IMR-90 (cell line): ENCODE measurements at regions not wholly inside any gene's neighbourhood (a gene's known extent, or its start where the extent isn't known, plus 50 kb on each side); places are given as distances from the start of the nearest gene placed in this dataset.

Experiments used
- ATAC-seq: fragments of 200-7000 bp; cut with Tn5 transposase; 2 replicates; pipeline ENCODE4 v1.9.1; 2020; ENCODE audit warnings: low read depth, mild to moderate bottlenecking, moderate library complexity
- BruUV-seq: library from RNA; stranded (reverse); fragments of 400-500 nt; replicated peaks from 2 replicates; lab custom pipeline; 2021; lab: Mats Ljungman, UMichigan
- CTCF ChIA-PET: fragments of 300-600 bp; formaldehyde crosslinking; extraction: SDS; loops from one replicate; lab custom pipeline; 2021; ENCODE audit warnings: antibody characterized with exemption; lab: Yijun Ruan, JAX
- POLR2A ChIA-PET: fragments of 300-600 bp; sonication (Branson Sonifier 250); formaldehyde crosslinking; loops from one replicate; lab custom pipeline; 2022; ENCODE audit warnings: antibody characterized with exemption; ENCODE audit not compliant: unreplicated experiment; lab: Charles Lee
- DNase-seq: peaks from one replicate; pipeline ENCODE4 v3.0.0; 2013
- H2AFZ ChIP-seq: replicated peaks from 2 replicates; pipeline ENCODE3; 2013; ENCODE audit warnings: low read length, mild to moderate bottlenecking; ENCODE audit not compliant: poor library complexity
- H2AK5ac ChIP-seq: 2 replicates; pipeline ENCODE4 v1.6.1; 2013; ENCODE audit warnings: low read depth, low read length, inconsistent platforms
- H2AK9ac ChIP-seq: replicated peaks from 2 replicates; pipeline ENCODE3; 2013; ENCODE audit warnings: mild to moderate bottlenecking, low read depth, low read length, moderate library complexity; ENCODE audit not compliant: poor library complexity
- H2BK120ac ChIP-seq: 2 replicates; pipeline ENCODE4 v1.6.1; 2013; ENCODE audit warnings: low read depth, low read length, inconsistent platforms
- H2BK15ac ChIP-seq: 3 replicates; pipeline ENCODE4 v1.6.1; 2013; ENCODE audit warnings: low read depth, low read length, inconsistent platforms
- H2BK20ac ChIP-seq: 2 replicates; pipeline ENCODE4 v1.6.1; 2013; ENCODE audit warnings: low read depth, mild to moderate bottlenecking, inconsistent platforms, low read length, moderate library complexity
- H2BK5ac ChIP-seq: 2 replicates; pipeline ENCODE4 v1.6.1; 2013; ENCODE audit warnings: mild to moderate bottlenecking, low read depth, low read length, inconsistent platforms; ENCODE audit not compliant: poor library complexity, severe bottlenecking
- H3K14ac ChIP-seq: replicated peaks from 2 replicates; pipeline ENCODE4 v1.6.1; 2013; ENCODE audit warnings: low read depth, low read length, inconsistent platforms
- H3K18ac ChIP-seq: 2 replicates; pipeline ENCODE4 v1.6.1; 2013; ENCODE audit warnings: low read depth, low read length, control low read depth
- H3K23ac ChIP-seq: 2 replicates; pipeline ENCODE4 v1.6.1; 2013; ENCODE audit warnings: low read depth, low read length, inconsistent platforms
- H3K27ac ChIP-seq: 2 replicates; pipeline ENCODE4 v1.5.1; 2013; ENCODE audit warnings: mild to moderate bottlenecking, control low read depth, low read length; ENCODE audit not compliant: insufficient read depth
- H3K27me3 ChIP-seq: 2 replicates; pipeline ENCODE4 v1.6.1; 2013; ENCODE audit warnings: low read length; ENCODE audit not compliant: control insufficient read depth, insufficient read depth
- H3K36me3 ChIP-seq: 2 replicates; pipeline ENCODE4 v1.6.1; 2013; ENCODE audit warnings: low read length, mixed read lengths; ENCODE audit not compliant: control insufficient read depth, insufficient read depth
- H3K4ac ChIP-seq: 2 replicates; pipeline ENCODE4 v1.6.1; 2013; ENCODE audit warnings: low read depth, low read length, inconsistent platforms
- H3K4me1 ChIP-seq: 2 replicates; pipeline ENCODE4 v1.6.1; 2013; ENCODE audit warnings: low read length, mixed read lengths; ENCODE audit not compliant: control insufficient read depth, insufficient read depth
- H3K4me2 ChIP-seq: 2 replicates; pipeline ENCODE4 v1.6.1; 2013; ENCODE audit warnings: low read depth, mild to moderate bottlenecking, control low read depth, low read length, moderate library complexity
- H3K4me3 ChIP-seq: 2 replicates; pipeline ENCODE4 v1.5.1; 2013; ENCODE audit warnings: low read depth, mild to moderate bottlenecking, control low read depth, low read length, moderate library complexity; ENCODE audit not compliant: insufficient read depth
- H3K56ac ChIP-seq: 2 replicates; pipeline ENCODE4 v1.6.1; 2013; ENCODE audit warnings: low read length, inconsistent platforms; ENCODE audit not compliant: insufficient read depth; ENCODE audit errors: extremely low read depth
- H3K79me1 ChIP-seq, 2 experiments: 2 replicates each; pipeline ENCODE4 v1.6.1; 2013; ENCODE audit warnings: low read length in 2 of 2, inconsistent platforms in 1 of 2, low read depth in 1 of 2
- H3K9ac ChIP-seq: 2 replicates; pipeline ENCODE4 v1.6.1; 2013; ENCODE audit warnings: low read depth, low read length, control low read depth
- H3K9me1 ChIP-seq: 2 replicates; pipeline ENCODE4 v1.6.1; 2013; ENCODE audit warnings: low read length, inconsistent platforms; ENCODE audit not compliant: insufficient read depth
- H3K9me3 ChIP-seq: 2 replicates; pipeline ENCODE4 v1.6.1; 2013; ENCODE audit warnings: low read length; ENCODE audit not compliant: control insufficient read depth, insufficient read depth
- H4K20me1 ChIP-seq: 2 replicates; pipeline ENCODE4 v1.6.1; 2013; ENCODE audit warnings: low read length, inconsistent platforms; ENCODE audit not compliant: insufficient read depth
- H4K5ac ChIP-seq: 2 replicates; pipeline ENCODE4 v1.6.1; 2013; ENCODE audit warnings: mild to moderate bottlenecking, low read depth, low read length, control low read depth
- H4K8ac ChIP-seq, 2 experiments: 2 replicates each; pipeline ENCODE4 v1.6.1; 2013; ENCODE audit warnings: low read depth in 2 of 2, low read length in 2 of 2, control low read depth in 1 of 2, inconsistent platforms in 1 of 2
- H4K91ac ChIP-seq: 2 replicates; pipeline ENCODE4 v1.6.1; 2013; ENCODE audit warnings: low read depth, low read length, inconsistent platforms; ENCODE audit not compliant: insufficient read depth
- CEBPB ChIP-seq: IDR thresholded peaks from 2 replicates; pipeline ENCODE4 v1.6.1; 2012; ENCODE audit warnings: low read depth, low read length, improper control_type of control experiment
- FOS ChIP-seq: fragments of 150-350 bp; IDR thresholded peaks from 2 replicates; pipeline ENCODE4 v1.6.1; 2016; ENCODE audit warnings: low read depth, low read length
- MAZ ChIP-seq: IDR thresholded peaks from 2 replicates; pipeline ENCODE4 v1.6.1; 2012; ENCODE audit warnings: low read depth, mild to moderate bottlenecking, low read length, improper control_type of control experiment, moderate library complexity, borderline replicate concordance
- MXI1 ChIP-seq: IDR thresholded peaks from 2 replicates; pipeline ENCODE4 v1.6.1; 2012; ENCODE audit warnings: low read depth, mild to moderate bottlenecking, low read length, moderate library complexity, borderline replicate concordance
- NFE2L2 ChIP-seq: fragments of 150-350 bp; IDR thresholded peaks from 2 replicates; pipeline ENCODE4 v1.6.1; 2016; ENCODE audit warnings: low read depth, mild to moderate bottlenecking, low read length
- POLR2A ChIP-seq: IDR thresholded peaks from 2 replicates; pipeline ENCODE4 v1.6.1; 2012; ENCODE audit warnings: mild to moderate bottlenecking, low read depth, low read length
- RAD21 ChIP-seq: IDR thresholded peaks from 2 replicates; pipeline ENCODE4 v1.6.1; 2012; ENCODE audit warnings: low read length, improper control_type of control experiment
- RCOR1 ChIP-seq: IDR thresholded peaks from 2 replicates; pipeline ENCODE4 v1.6.1; 2012; ENCODE audit warnings: mild to moderate bottlenecking, low read length, improper control_type of control experiment; ENCODE audit not compliant: insufficient replicate concordance
- RFX5 ChIP-seq: IDR thresholded peaks from 2 replicates; pipeline ENCODE4 v1.8.0; 2012; ENCODE audit warnings: low read depth, mild to moderate bottlenecking, low read length, moderate library complexity
- WGBS, 2 experiments: methylation state at CpG; one replicate each; pipeline versions ENCODE4 v1.1.5 to v1.1.7; 2013; ENCODE audit warnings: missing lambda C conversion rate in 2 of 2; ENCODE audit not compliant: insufficient read length in 1 of 2; ENCODE audit errors: extremely low coverage in 2 of 2; 5-methylcytosine and 5-hydroxymethylcytosine counted together
- dilution Hi-C: fragments of 300-500 bp; cut with HindIII; formaldehyde crosslinking; loops from one replicate; pipeline ENCODE4 v1.14.3; 2018; ENCODE audit warnings: low sequenced_read_pairs; ENCODE audit not compliant: unreplicated experiment
- in situ Hi-C: fragments of 300-500 bp; cut with MboI; formaldehyde crosslinking; loops from 3 replicates; pipeline ENCODE4 v1.14.3; 2019; ENCODE audit warnings: low sequenced_read_pairs, inconsistent platforms, mixed read lengths
- intact Hi-C: fragments of 100-400 bp; cut with micrococcal nuclease; formaldehyde crosslinking; loops from 2 replicates; pipeline ENCODE4 v1.10.0; 2022
- TF ChIP-seq, protein P1 (sequence below): conservative IDR thresholded peaks from 2 replicates; pipeline ENCODE4 v1.5.1; 2012; ENCODE audit warnings: mild to moderate bottlenecking, low read depth, low read length, improper control_type of control experiment
- TF ChIP-seq, protein P2 (sequence below): fragments of 150-350 bp; IDR thresholded peaks from 2 replicates; pipeline ENCODE4 v1.6.1; 2016; ENCODE audit warnings: low read depth, mild to moderate bottlenecking, low read length, moderate library complexity, borderline replicate concordance
- TF ChIP-seq, protein P3 (sequence below): fragments of 150-350 bp; IDR thresholded peaks from 2 replicates; pipeline ENCODE4 v1.6.1; 2017; ENCODE audit warnings: mild to moderate bottlenecking, antibody characterized with exemption, low read length, low read depth

DNA sequence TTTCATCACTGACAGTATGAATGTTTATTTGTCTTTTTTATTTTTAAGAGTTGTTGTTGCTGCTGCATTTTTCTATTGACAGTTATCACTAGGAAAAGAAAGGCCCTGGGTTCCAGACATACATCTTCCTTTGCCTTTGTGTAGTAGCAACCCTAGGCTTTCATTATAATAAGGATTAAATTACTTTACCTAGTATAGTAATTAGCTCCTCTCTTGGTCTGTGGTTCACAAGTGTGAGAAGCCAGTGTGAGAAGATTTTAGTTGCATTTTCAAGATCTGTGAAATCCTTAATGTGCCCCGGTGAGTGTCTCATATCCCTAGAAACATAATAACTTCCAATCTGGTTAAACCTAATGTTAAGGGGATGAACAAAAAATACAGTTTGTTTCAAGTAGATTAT is 799.3 kb upstream of the MAP3K7 start:
- no peak overlapping the region for H2BK5ac ChIP-seq
- in situ Hi-C loops, result no loop called here
- H3K14ac ChIP-seq, result no peak overlapping the region
- dilution Hi-C loops, result no loop called here
- H2AK5ac ChIP-seq, result no peak overlapping the region
- H3K9me3 ChIP-seq, result no peaks in the 10 kb centered on the region
- no peak overlapping the region for H4K8ac ChIP-seq
- ATAC-seq (no peak), DNase-seq (no peak)
- no peak overlapping the region for H3K27ac ChIP-seq
- no TSS peak for BruUV-seq
- POLR2A ChIA-PET, result no interaction called here
- H3K23ac ChIP-seq, result no peak overlapping the region
- H4K20me1 ChIP-seq, result no peaks in the 10 kb centered on the region
- no peak overlapping the region for H3K9ac ChIP-seq
- H3K18ac ChIP-seq, result no peak overlapping the region
- no peak for TF ChIP-seq POLR2A
- TF ChIP-seq MXI1, result no peak
- TF ChIP-seq, protein P1, sequence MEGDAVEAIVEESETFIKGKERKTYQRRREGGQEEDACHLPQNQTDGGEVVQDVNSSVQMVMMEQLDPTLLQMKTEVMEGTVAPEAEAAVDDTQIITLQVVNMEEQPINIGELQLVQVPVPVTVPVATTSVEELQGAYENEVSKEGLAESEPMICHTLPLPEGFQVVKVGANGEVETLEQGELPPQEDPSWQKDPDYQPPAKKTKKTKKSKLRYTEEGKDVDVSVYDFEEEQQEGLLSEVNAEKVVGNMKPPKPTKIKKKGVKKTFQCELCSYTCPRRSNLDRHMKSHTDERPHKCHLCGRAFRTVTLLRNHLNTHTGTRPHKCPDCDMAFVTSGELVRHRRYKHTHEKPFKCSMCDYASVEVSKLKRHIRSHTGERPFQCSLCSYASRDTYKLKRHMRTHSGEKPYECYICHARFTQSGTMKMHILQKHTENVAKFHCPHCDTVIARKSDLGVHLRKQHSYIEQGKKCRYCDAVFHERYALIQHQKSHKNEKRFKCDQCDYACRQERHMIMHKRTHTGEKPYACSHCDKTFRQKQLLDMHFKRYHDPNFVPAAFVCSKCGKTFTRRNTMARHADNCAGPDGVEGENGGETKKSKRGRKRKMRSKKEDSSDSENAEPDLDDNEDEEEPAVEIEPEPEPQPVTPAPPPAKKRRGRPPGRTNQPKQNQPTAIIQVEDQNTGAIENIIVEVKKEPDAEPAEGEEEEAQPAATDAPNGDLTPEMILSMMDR, result no peak
- no peak for TF ChIP-seq RCOR1
- TF ChIP-seq, protein P2, sequence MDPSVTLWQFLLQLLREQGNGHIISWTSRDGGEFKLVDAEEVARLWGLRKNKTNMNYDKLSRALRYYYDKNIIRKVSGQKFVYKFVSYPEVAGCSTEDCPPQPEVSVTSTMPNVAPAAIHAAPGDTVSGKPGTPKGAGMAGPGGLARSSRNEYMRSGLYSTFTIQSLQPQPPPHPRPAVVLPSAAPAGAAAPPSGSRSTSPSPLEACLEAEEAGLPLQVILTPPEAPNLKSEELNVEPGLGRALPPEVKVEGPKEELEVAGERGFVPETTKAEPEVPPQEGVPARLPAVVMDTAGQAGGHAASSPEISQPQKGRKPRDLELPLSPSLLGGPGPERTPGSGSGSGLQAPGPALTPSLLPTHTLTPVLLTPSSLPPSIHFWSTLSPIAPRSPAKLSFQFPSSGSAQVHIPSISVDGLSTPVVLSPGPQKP, result no peak
- no peak for TF ChIP-seq RAD21
- no peak for TF ChIP-seq MAZ
- TF ChIP-seq, protein P3, sequence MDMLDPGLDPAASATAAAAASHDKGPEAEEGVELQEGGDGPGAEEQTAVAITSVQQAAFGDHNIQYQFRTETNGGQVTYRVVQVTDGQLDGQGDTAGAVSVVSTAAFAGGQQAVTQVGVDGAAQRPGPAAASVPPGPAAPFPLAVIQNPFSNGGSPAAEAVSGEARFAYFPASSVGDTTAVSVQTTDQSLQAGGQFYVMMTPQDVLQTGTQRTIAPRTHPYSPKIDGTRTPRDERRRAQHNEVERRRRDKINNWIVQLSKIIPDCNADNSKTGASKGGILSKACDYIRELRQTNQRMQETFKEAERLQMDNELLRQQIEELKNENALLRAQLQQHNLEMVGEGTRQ, result no peak
- no peak for TF ChIP-seq FOS
- TF ChIP-seq CEBPB, result no peak
- TF ChIP-seq RFX5, result no peak
- TF ChIP-seq NFE2L2, result no peak
- CTCF ChIA-PET, result no interaction called here
- H2AFZ ChIP-seq, result no peak overlapping the region
- no peaks in the 10 kb centered on the region for H3K9me1 ChIP-seq
- no peak overlapping the region for H3K4me3 ChIP-seq
- no peaks in the 10 kb centered on the region for H3K36me3 ChIP-seq
- H2BK120ac ChIP-seq, result no peak overlapping the region
- H4K5ac ChIP-seq, result no peak overlapping the region
- H4K91ac ChIP-seq, result no peak overlapping the region
- WGBS, 2 experiments, result no CpG with 5 or more reads among the region's 1 CpG
- H3K79me1 ChIP-seq, result no peaks in the 10 kb centered on the region
- intact Hi-C loops, result no loop called here
- no peak overlapping the region for H2BK15ac ChIP-seq
- no peak overlapping the region for H3K56ac ChIP-seq
- no peak overlapping the region for H3K4me2 ChIP-seq
- no peak overlapping the region for H3K4ac ChIP-seq
- no peaks in the 10 kb centered on the region for H3K4me1 ChIP-seq
- H2AK9ac ChIP-seq, result no peak overlapping the region
- H3K27me3 ChIP-seq, result no peaks in the 10 kb centered on the region
- H2BK20ac ChIP-seq, result no peak overlapping the region
